HFFc6 (cell line): ENCODE measurements at regions not wholly inside any gene's neighbourhood (a gene's known extent, or its start where the extent isn't known, plus 50 kb on each side); places are given as distances from the start of the nearest gene placed in this dataset.

Experiments
- DNase-seq: peaks from one replicate; pipeline ENCODE4 v3.0.0-alpha.2; 2018
- H3K27ac Mint-ChIP-seq: 2 replicates; pipeline ENCODE4 v1.8.0; 2020; ENCODE audit warnings: mild to moderate bottlenecking, mixed read lengths
- H3K27me3 Mint-ChIP-seq: 2 replicates; pipeline ENCODE4 v1.8.0; 2021; ENCODE audit warnings: mild to moderate bottlenecking, moderate library complexity, mixed read lengths; ENCODE audit not compliant: insufficient read depth
- H3K36me3 Mint-ChIP-seq: 2 replicates; pipeline ENCODE4 v1.8.0; 2021; ENCODE audit warnings: low read depth, mixed read lengths
- H3K4me1 Mint-ChIP-seq: 2 replicates; pipeline ENCODE4 v1.8.0; 2020; ENCODE audit warnings: low read depth, mixed read lengths
- H3K4me3 Mint-ChIP-seq: 2 replicates; pipeline ENCODE4 v1.8.0; 2020; ENCODE audit warnings: mild to moderate bottlenecking, moderate library complexity, mixed read lengths
- H3K9me3 Mint-ChIP-seq: 2 replicates; pipeline ENCODE4 v1.8.0; 2020; ENCODE audit warnings: mild to moderate bottlenecking, mixed read lengths
- TF ChIP-seq, protein P1 (sequence below): fragments of 200-600 bp; sonication (generic); IDR thresholded peaks from 2 replicates; pipeline ENCODE4 v1.5.0; 2021; ENCODE audit warnings: antibody characterized with exemption, mild to moderate bottlenecking

GRCh38 chr12:124389725-124390441 is 95.0 kb downstream of the RFLNA start:
- no peak for DNase-seq
- peaks cover 77% of the 10 kb centered on the region for H3K4me1 Mint-ChIP-seq
- peak overlapping the region; percentile 96 for H3K4me3 Mint-ChIP-seq
- peak overlapping the region; percentile 97 for H3K27ac Mint-ChIP-seq
- peaks cover 25% of the 10 kb centered on the region for H3K36me3 Mint-ChIP-seq
- peaks cover 23% of the 10 kb centered on the region for H3K27me3 Mint-ChIP-seq
- H3K9me3 Mint-ChIP-seq: no peaks in the 10 kb centered on the region
- TF ChIP-seq, protein P1, sequence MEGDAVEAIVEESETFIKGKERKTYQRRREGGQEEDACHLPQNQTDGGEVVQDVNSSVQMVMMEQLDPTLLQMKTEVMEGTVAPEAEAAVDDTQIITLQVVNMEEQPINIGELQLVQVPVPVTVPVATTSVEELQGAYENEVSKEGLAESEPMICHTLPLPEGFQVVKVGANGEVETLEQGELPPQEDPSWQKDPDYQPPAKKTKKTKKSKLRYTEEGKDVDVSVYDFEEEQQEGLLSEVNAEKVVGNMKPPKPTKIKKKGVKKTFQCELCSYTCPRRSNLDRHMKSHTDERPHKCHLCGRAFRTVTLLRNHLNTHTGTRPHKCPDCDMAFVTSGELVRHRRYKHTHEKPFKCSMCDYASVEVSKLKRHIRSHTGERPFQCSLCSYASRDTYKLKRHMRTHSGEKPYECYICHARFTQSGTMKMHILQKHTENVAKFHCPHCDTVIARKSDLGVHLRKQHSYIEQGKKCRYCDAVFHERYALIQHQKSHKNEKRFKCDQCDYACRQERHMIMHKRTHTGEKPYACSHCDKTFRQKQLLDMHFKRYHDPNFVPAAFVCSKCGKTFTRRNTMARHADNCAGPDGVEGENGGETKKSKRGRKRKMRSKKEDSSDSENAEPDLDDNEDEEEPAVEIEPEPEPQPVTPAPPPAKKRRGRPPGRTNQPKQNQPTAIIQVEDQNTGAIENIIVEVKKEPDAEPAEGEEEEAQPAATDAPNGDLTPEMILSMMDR: no peak

GRCh38 chr12:124389138-124389724 is 94.3 kb downstream of the RFLNA start:
- DNase-seq: peak; percentile 78
- H3K27ac Mint-ChIP-seq: peak overlapping the region; percentile 97
- TF ChIP-seq, protein P1: no peak
- peaks cover 30% of the 10 kb centered on the region for H3K36me3 Mint-ChIP-seq
- H3K4me3 Mint-ChIP-seq: peak overlapping the region; percentile 96
- no peaks in the 10 kb centered on the region for H3K9me3 Mint-ChIP-seq
- H3K4me1 Mint-ChIP-seq: peaks cover 77% of the 10 kb centered on the region
- peaks cover 27% of the 10 kb centered on the region for H3K27me3 Mint-ChIP-seq

GRCh38 chr12:124388679-124389137 is 93.8 kb downstream of the RFLNA start:
- Mint-ChIP-seq H3K4me1 (peaks cover 74% of the 10 kb centered on the region), H3K9me3 (no peaks in the 10 kb centered on the region), H3K36me3 (peaks cover 30% of the 10 kb centered on the region), H3K27me3 (peaks cover 30% of the 10 kb centered on the region), H3K27ac (peak overlapping the region; percentile 97), H3K4me3 (peak overlapping the region; percentile 96)
- DNase-seq: peak; percentile 77
- TF ChIP-seq, protein P1: no peak

GRCh38 chr12:124388038-124388671 is 93.3 kb downstream of the RFLNA start:
- peaks cover 34% of the 10 kb centered on the region for H3K27me3 Mint-ChIP-seq
- H3K36me3 Mint-ChIP-seq: peaks cover 33% of the 10 kb centered on the region
- no peak for DNase-seq
- H3K4me3 Mint-ChIP-seq: peak overlapping the region; percentile 96
- TF ChIP-seq, protein P1: no peak
- no peaks in the 10 kb centered on the region for H3K9me3 Mint-ChIP-seq
- H3K27ac Mint-ChIP-seq: peak overlapping the region; percentile 93
- H3K4me1 Mint-ChIP-seq: peaks cover 73% of the 10 kb centered on the region

DNA sequence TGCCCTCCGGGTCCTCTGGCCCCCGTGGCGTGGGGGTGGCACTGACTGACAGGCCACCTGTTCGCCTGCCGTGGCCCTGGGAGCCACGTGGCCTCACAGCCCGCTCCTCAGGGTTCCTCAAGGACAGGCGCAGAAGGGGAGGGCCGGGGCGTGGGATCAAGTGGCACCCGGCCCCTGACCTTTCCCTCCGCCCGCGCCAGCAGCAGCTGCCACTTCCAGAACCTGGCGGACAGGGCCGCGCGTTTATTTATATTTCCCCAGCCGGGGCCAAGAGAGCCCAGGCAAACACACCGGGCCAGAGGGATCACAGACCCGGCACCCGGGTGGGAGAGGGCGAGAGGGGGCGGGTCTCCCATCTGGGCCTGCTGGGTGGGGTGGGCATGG is 92.6 kb downstream of the RFLNA start:
- peaks cover 73% of the 10 kb centered on the region for H3K4me1 Mint-ChIP-seq
- peak overlapping the region; percentile 97; the same call in 1 of the 2 replicates for H3K27ac Mint-ChIP-seq
- no peaks in the 10 kb centered on the region for H3K9me3 Mint-ChIP-seq
- peaks cover 40% of the 10 kb centered on the region for H3K36me3 Mint-ChIP-seq
- H3K27me3 Mint-ChIP-seq: peaks cover 37% of the 10 kb centered on the region
- no peak for DNase-seq
- TF ChIP-seq, protein P1: no peak
- H3K4me3 Mint-ChIP-seq: peak overlapping the region; percentile 96
